SU-DHL-6 (cell line): ENCODE measurements at regions not wholly inside any gene's neighbourhood (a gene's known extent, or its start where the extent isn't known, plus 50 kb on each side); places are given as distances from the start of the nearest gene placed in this dataset.

Experiments used
- H2AFZ ChIP-seq: fragments of 200-600 bp; sonication (generic); 2 replicates; pipeline ENCODE4 v1.6.1; 2014; ENCODE audit warnings: low read depth, mild to moderate bottlenecking, moderate library complexity, mixed read lengths, antibody characterized with exemption, low read length; ENCODE audit not compliant: severe bottlenecking
- H3F3A ChIP-seq: fragments of 200-600 bp; shearing (Covaris generic); 2 replicates; pipeline ENCODE4 v1.6.0; 2016; ENCODE audit warnings: antibody characterized with exemption, mild to moderate bottlenecking; ENCODE audit not compliant: insufficient read depth
- H3K27ac ChIP-seq: fragments of 200-600 bp; sonication (generic); 2 replicates; pipeline ENCODE4 v1.5.1; 2016; ENCODE audit warnings: low read depth, mild to moderate bottlenecking, low read length, moderate library complexity, mixed read lengths
- H3K27me3 ChIP-seq: fragments of 200-600 bp; sonication (generic), shearing (Covaris generic); 2 replicates; pipeline ENCODE4 v1.6.0; 2014; ENCODE audit warnings: mild to moderate bottlenecking, low read length
- H3K36me3 ChIP-seq: fragments of 200-600 bp; sonication (generic); 2 replicates; pipeline ENCODE4 v1.6.1; 2014; ENCODE audit warnings: mild to moderate bottlenecking, low read length, mixed read lengths
- H3K4me2 ChIP-seq: fragments of 300-600, 200-600 bp; shearing (Covaris generic), sonication (generic); 2 replicates; pipeline ENCODE4 v1.6.0; 2014; ENCODE audit warnings: low read length, low read depth, mild to moderate bottlenecking; ENCODE audit not compliant: poor library complexity, severe bottlenecking
- H3K4me3 ChIP-seq: fragments of 200-600 bp; sonication (generic); 2 replicates; pipeline ENCODE4 v1.5.1; 2014; ENCODE audit warnings: antibody characterized with exemption, low read length, mild to moderate bottlenecking, mixed read lengths; ENCODE audit not compliant: insufficient read depth, poor library complexity, severe bottlenecking
- H3K79me2 ChIP-seq: fragments of 200-600 bp; sonication (generic); 2 replicates; pipeline ENCODE4 v1.6.1; 2014; ENCODE audit warnings: mild to moderate bottlenecking, low read length, moderate library complexity; ENCODE audit not compliant: insufficient read depth
- H3K9ac ChIP-seq: fragments of 200-600 bp; sonication (generic); 2 replicates; pipeline ENCODE4 v1.7.0; 2014; ENCODE audit warnings: mild to moderate bottlenecking, low read length
- H3K9me2 ChIP-seq: fragments of 200-600 bp; sonication (generic); replicated peaks from 2 replicates; pipeline ENCODE4 v1.6.1; 2014; ENCODE audit warnings: low read length; ENCODE audit not compliant: insufficient read depth
- H3K9me3 ChIP-seq: fragments of 200-600 bp; sonication (generic); 2 replicates; pipeline ENCODE4 v1.6.1; 2014; ENCODE audit warnings: low read length, mixed read lengths; ENCODE audit not compliant: insufficient read depth
- H4K20me1 ChIP-seq: fragments of 200-600 bp; sonication (generic); 2 replicates; pipeline ENCODE4 v1.6.1; 2014; ENCODE audit warnings: low read depth, mild to moderate bottlenecking, antibody characterized with exemption, low read length, moderate library complexity, mixed read lengths
- EZH2phosphoT487 ChIP-seq: fragments of 200-600 bp; sonication (generic), shearing (Covaris generic); conservative IDR thresholded peaks from 2 replicates; pipeline ENCODE4 v1.6.1; 2018; ENCODE audit warnings: mild to moderate bottlenecking, antibody characterized with exemption, low read length, moderate library complexity, mixed read lengths
- TF ChIP-seq, protein P1 (sequence below): fragments of 200-600 bp; sonication (generic); IDR thresholded peaks from one replicate; pipeline ENCODE4 v1.5.1; 2017; ENCODE audit warnings: antibody characterized with exemption, mild to moderate bottlenecking, low read length, moderate library complexity; ENCODE audit not compliant: insufficient read depth, poor library complexity, severe bottlenecking

GRCh38 chr12:131355361-131356245 lies 355.3 kb upstream of the SFSWAP start:
- no peaks in the 10 kb centered on the region for H3K27me3 ChIP-seq
- H3K4me3 ChIP-seq: no peak overlapping the region
- H3F3A ChIP-seq: no peaks in the 10 kb centered on the region
- no peak overlapping the region for H3K4me2 ChIP-seq
- no peaks in the 10 kb centered on the region for H4K20me1 ChIP-seq
- H3K36me3 ChIP-seq: no peaks in the 10 kb centered on the region
- no peak overlapping the region for H3K9ac ChIP-seq
- no peaks in the 10 kb centered on the region for H3K79me2 ChIP-seq
- no peaks in the 10 kb centered on the region for H3K9me3 ChIP-seq
- H2AFZ ChIP-seq: no peak overlapping the region
- no peak for TF ChIP-seq EZH2phosphoT487
- TF ChIP-seq, protein P1, sequence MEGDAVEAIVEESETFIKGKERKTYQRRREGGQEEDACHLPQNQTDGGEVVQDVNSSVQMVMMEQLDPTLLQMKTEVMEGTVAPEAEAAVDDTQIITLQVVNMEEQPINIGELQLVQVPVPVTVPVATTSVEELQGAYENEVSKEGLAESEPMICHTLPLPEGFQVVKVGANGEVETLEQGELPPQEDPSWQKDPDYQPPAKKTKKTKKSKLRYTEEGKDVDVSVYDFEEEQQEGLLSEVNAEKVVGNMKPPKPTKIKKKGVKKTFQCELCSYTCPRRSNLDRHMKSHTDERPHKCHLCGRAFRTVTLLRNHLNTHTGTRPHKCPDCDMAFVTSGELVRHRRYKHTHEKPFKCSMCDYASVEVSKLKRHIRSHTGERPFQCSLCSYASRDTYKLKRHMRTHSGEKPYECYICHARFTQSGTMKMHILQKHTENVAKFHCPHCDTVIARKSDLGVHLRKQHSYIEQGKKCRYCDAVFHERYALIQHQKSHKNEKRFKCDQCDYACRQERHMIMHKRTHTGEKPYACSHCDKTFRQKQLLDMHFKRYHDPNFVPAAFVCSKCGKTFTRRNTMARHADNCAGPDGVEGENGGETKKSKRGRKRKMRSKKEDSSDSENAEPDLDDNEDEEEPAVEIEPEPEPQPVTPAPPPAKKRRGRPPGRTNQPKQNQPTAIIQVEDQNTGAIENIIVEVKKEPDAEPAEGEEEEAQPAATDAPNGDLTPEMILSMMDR: no peak
- no peak overlapping the region for H3K27ac ChIP-seq
- H3K9me2 ChIP-seq: no peaks in the 10 kb centered on the region

DNA sequence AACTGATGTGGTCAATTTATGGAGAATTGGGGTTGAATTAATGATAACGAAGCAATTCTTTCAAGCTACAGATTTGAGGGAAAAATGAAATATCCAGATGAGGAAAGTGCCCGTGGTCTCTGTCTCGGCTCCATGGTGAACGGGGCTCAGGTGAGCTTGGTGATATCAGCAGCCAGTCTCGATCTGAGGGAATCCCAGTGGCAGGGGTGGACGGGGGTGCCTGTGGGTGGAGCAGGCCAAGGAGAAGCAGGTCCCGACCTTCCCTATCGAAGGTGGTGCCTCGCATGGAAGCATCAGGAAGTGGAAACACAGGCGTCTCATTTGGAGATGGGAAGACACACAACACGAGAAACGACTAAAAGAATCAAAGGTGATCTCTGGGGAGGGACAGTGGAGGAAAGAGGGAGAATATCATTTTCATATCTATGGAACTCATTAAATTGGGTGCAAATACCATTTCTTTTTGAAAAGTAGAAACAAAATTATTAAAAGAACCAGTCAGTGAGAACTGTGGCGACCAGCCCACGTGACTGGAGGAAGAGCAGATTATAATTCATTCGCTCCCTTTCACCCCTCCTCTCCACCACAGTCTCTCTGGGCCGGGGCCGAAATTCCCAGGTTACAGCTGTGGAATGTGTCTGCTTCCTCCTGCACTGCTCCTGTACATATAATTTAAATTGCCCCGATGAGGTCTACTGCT lies 354.3 kb upstream of the SFSWAP start:
- TF ChIP-seq EZH2phosphoT487: no peak
- TF ChIP-seq, protein P1: no peak
- Histone ChIP-seq H4K20me1 (no peaks in the 10 kb centered on the region), H2AFZ (no peak overlapping the region), H3K4me3 (no peak overlapping the region), H3F3A (no peaks in the 10 kb centered on the region), H3K4me2 (no peak overlapping the region), H3K36me3 (no peaks in the 10 kb centered on the region), H3K27ac (no peak overlapping the region), H3K9ac (no peak overlapping the region), H3K9me3 (no peaks in the 10 kb centered on the region), H3K79me2 (no peaks in the 10 kb centered on the region), H3K27me3 (no peaks in the 10 kb centered on the region; the same call in 1 of the 2 replicates), H3K9me2 (no peaks in the 10 kb centered on the region)

DNA sequence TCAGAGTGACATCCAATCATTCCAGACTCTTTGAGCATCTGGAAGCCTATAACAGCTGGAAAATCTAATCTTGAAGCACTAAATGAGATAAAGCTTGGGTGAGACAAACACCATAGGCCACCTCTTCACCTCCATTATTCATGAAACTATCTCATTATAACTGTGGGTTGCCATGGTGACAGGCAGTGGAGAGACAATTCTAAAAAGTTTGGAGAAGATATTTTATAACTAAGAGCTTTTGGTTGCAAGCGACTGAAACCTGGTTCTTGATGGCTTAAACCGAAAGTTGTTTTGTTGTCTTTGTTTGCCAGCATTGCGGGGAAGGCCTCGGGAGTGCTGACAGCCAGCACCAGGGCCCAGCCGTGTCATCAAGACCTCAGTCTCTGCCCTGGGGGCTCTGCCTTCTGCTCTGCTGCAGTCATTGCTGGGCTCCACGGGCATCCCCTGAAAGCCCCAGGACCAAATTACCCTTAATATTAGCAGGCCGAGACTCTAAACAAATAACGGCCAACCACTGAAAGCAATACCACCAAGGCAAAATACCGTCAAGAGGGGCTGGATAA lies 353.6 kb upstream of the SFSWAP start:
- no peaks in the 10 kb centered on the region for H3K9me3 ChIP-seq
- H3K79me2 ChIP-seq: no peaks in the 10 kb centered on the region
- H2AFZ ChIP-seq: no peak overlapping the region
- H3F3A ChIP-seq: no peaks in the 10 kb centered on the region
- H3K36me3 ChIP-seq: no peaks in the 10 kb centered on the region
- no peak overlapping the region for H3K9ac ChIP-seq
- H3K27ac ChIP-seq: no peak overlapping the region
- no peaks in the 10 kb centered on the region for H4K20me1 ChIP-seq
- H3K9me2 ChIP-seq: no peaks in the 10 kb centered on the region
- TF ChIP-seq, protein P1: no peak
- TF ChIP-seq EZH2phosphoT487: no peak
- H3K4me2 ChIP-seq: no peak overlapping the region
- no peak overlapping the region for H3K4me3 ChIP-seq
- no peaks in the 10 kb centered on the region; the same call in 1 of the 2 replicates for H3K27me3 ChIP-seq
